NCI-H1048 (cell line): ENCODE measurements at regions not wholly inside any gene's neighbourhood (a gene's known extent, or its start where the extent isn't known, plus 50 kb on each side); places are given as distances from the start of the nearest gene placed in this dataset.

Experiments
- DNase-seq: peaks from one replicate; lab custom pipeline; 2025; lab: John Stamatoyannopoulos, UW

- DNase-seq: no peak
Observed at GRCh38 chr18:25443776-25444175, 91.8 kb upstream of the ZNF521 start.

DNA sequence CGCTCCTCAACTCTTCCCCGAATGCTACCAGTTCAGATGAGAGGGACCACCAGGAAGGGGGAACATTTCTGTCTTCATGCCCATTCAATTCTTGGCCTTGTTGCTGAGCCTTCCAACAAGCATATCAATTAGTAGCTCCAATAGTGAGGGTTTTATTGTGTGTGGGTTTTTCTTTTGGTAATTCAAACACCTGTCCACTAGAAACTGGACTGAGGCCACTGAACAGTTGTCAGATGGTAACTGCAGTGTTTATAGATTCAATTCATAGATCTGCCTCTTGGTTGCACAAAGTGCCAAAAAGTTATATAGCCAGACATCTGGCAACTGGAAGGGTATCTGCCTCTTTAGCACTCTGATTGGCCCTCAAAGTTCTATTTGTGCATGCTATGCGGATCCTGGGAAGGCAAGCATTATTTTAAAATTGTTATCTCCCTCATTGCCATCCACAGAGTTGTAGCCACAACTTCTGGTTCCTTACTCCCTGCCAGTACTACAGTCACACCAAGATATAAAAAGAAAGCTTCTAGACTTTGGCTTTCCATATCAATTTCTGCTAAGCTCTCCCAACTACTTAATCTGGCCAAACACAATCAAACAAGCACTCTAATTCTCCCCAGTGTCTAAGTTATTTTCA, 83.3 kb upstream of the ZNF521 start:
- DNase-seq: no peak

- DNase-seq: no peak
Observed at GRCh38 chr18:25434745-25435144, 82.8 kb upstream of the ZNF521 start.

- DNase-seq: no peak
Observed at GRCh38 chr18:25433590-25433989, 81.6 kb upstream of the ZNF521 start.

DNA sequence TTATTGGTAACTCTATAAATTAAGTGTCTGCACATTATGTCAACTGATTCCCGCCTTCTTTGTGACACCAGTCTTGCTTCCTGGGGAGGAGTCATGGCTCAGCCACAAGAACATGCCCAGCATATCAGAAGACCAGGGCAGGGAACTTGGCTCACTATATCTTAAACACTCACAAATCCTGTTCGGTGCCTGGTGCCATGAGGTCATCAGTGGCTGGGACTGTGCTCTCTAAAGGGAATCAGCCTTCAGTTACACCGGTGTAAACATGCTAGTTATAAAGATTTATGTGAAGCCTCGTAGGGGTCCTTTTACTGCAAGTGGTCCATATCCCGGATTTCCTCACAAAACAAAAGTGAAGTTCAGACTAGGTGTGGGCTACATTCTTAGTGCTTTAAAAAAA, 73.1 kb upstream of the ZNF521 start:
- DNase-seq: no peak

- no peak for DNase-seq
Observed at GRCh38 chr18:25423760-25424159, 71.8 kb upstream of the ZNF521 start.

DNA sequence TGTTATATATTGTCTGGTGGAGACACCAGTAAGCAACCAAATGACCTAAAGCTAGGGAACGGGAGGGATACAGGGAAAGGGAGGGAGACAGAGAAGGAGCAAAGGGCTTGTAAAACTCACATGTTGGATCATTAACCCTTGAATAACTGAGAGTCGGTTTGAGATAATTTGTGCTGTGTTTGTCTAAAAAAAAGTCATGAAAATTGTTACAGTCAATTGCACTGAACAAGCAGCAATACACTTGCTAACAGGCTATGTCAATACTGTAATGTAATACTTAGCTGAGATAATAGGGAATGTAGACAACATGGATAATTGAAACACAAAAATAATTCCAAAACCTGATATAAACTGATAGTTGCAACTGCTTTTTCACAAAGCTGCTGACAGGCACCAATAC, 71.3 kb upstream of the ZNF521 start:
- DNase-seq: no peak

GRCh38 chr18:25422230-25422629, 70.3 kb upstream of the ZNF521 start:
- no peak for DNase-seq

- no peak for DNase-seq
Observed at GRCh38 chr18:25420077-25420825, 68.3 kb upstream of the ZNF521 start.

GRCh38 chr18:25416374-25416773, 64.4 kb upstream of the ZNF521 start:
- DNase-seq: no peak

DNA sequence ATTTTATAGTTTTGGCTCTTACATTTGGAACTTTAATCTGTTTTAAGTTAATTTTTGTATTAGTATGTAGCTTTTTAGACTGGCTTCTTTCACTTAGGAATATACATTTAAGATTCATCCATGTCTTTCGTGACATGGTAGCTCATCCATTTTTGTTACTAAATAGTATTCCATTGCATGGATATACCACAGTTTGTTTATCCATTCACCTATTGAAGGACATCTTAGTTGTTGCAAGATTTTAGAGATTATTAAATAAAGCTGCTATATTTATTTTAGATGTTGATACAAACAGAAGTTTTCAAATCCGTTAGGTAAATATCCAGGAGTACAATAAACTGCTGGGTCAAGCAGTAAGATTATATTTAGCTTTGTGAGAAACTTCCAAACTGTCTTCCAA, 58.0 kb upstream of the ZNF521 start:
- DNase-seq: no peak

- DNase-seq: no peak
Observed at GRCh38 chr18:25408293-25408692, 56.3 kb upstream of the ZNF521 start.
